Stimulated activated naive B cell treated with anti-CD40 and anti-IgM and Interleukin-4, amounts not matched to agents 10 μg/mL and 1 μg/mL and 100 μg/mL, for 72 hours (primary cell): ENCODE measurements at regions not wholly inside any gene's neighbourhood (a gene's known extent, or its start where the extent isn't known, plus 50 kb on each side); places are given as distances from the start of the nearest gene placed in this dataset.

Source experiments
- ATAC-seq, 2 donors: fragments of 150-1000 bp; cut with Tn5 transposase; replicated peaks; 2 replicates each; pipeline ENCODE4 v1.10.0; 2021; ENCODE audit warnings: moderate library complexity in 1 of 2
- DNase-seq: peaks from one replicate; pipeline ENCODE4 v3.0.0; 2021
- H3K27ac Mint-ChIP-seq: one replicate; pipeline ENCODE4 v1.8.0; 2022; ENCODE audit warnings: mild to moderate bottlenecking, mixed read lengths
- H3K27me3 Mint-ChIP-seq, 2 donors: one replicate each; pipeline ENCODE4 v1.8.0; 2022; ENCODE audit warnings: mixed read lengths in 2 of 2
- H3K36me3 Mint-ChIP-seq, 2 donors: one replicate each; pipeline ENCODE4 v1.8.0; 2022; ENCODE audit warnings: mixed read lengths in 2 of 2, mild to moderate bottlenecking in 1 of 2
- H3K4me1 Mint-ChIP-seq, 2 donors: one replicate each; pipeline ENCODE4 v1.8.0; 2022; ENCODE audit warnings: mixed read lengths in 2 of 2, mild to moderate bottlenecking in 1 of 2
- H3K4me3 Mint-ChIP-seq, 2 donors: one replicate each; pipeline ENCODE4 v1.8.0; 2022; ENCODE audit warnings: mild to moderate bottlenecking in 2 of 2, mixed read lengths in 2 of 2, moderate library complexity in 1 of 2
- H3K9me3 Mint-ChIP-seq, 2 donors: one replicate each; pipeline ENCODE4 v1.8.0; 2022; ENCODE audit warnings: mixed read lengths in 2 of 2, mild to moderate bottlenecking in 1 of 2

GRCh38 chr5:88951457-88951856, 68.5 kb upstream of the MEF2C start:
- H3K4me3 Mint-ChIP-seq = no peak overlapping the region
- H3K4me1 Mint-ChIP-seq = peaks cover 14 to 21% of the 10 kb centered on the region in 2 donors
- H3K27me3 Mint-ChIP-seq = no peaks in the 10 kb centered on the region
- peaks cover 24% of the 10 kb centered on the region in 2 donors for H3K36me3 Mint-ChIP-seq
- ATAC-seq (no peak), DNase-seq (no peak)
- peaks cover 0 to 2% of the 10 kb centered on the region in 2 donors for H3K9me3 Mint-ChIP-seq
- no peak overlapping the region for H3K27ac Mint-ChIP-seq

GRCh38 chr5:88948746-88949600, 66.0 kb upstream of the MEF2C start:
- ATAC-seq = no peak

GRCh38 chr5:88944751-88945531, 62.0 kb upstream of the MEF2C start:
- no peaks in the 10 kb centered on the region for H3K9me3 Mint-ChIP-seq
- peaks cover 14 to 27% of the 10 kb centered on the region in 2 donors for H3K4me1 Mint-ChIP-seq
- no peaks in the 10 kb centered on the region for H3K27me3 Mint-ChIP-seq
- DNase-seq (no peak), ATAC-seq (no peak)
- H3K4me3 Mint-ChIP-seq = no peak overlapping the region
- peaks cover 24 to 28% of the 10 kb centered on the region in 2 donors for H3K36me3 Mint-ChIP-seq
- no peak overlapping the region for H3K27ac Mint-ChIP-seq

More at GRCh38 chr5:88948746-88949600, 66.0 kb upstream of the MEF2C start:
- DNase-seq = no peak
- H3K4me1 Mint-ChIP-seq = peaks cover 20 to 23% of the 10 kb centered on the region in 2 donors
- no peaks in the 10 kb centered on the region for H3K9me3 Mint-ChIP-seq
- H3K36me3 Mint-ChIP-seq = peaks cover 20 to 24% of the 10 kb centered on the region in 2 donors
- no peaks in the 10 kb centered on the region for H3K27me3 Mint-ChIP-seq
- H3K27ac Mint-ChIP-seq = no peak overlapping the region
- H3K4me3 Mint-ChIP-seq = no peak overlapping the region

GRCh38 chr5:88941581-88941980, 58.6 kb upstream of the MEF2C start:
- no peak overlapping the region for H3K4me3 Mint-ChIP-seq
- H3K4me1 Mint-ChIP-seq = peaks cover 12 to 36% of the 10 kb centered on the region in 2 donors
- H3K27ac Mint-ChIP-seq = no peak overlapping the region
- H3K36me3 Mint-ChIP-seq = peaks cover 17 to 23% of the 10 kb centered on the region in 2 donors
- DNase-seq = no peak
- H3K9me3 Mint-ChIP-seq = no peaks in the 10 kb centered on the region
- no peaks in the 10 kb centered on the region for H3K27me3 Mint-ChIP-seq
- no peak for ATAC-seq

GRCh38 chr5:88940713-88941112, 57.7 kb upstream of the MEF2C start:
- ATAC-seq (peak in 1 of 2 donors; percentile 54), DNase-seq (no peak)
- H3K27me3 Mint-ChIP-seq = no peaks in the 10 kb centered on the region
- no peak overlapping the region for H3K4me3 Mint-ChIP-seq
- peaks cover 15 to 25% of the 10 kb centered on the region in 2 donors for H3K36me3 Mint-ChIP-seq
- peaks cover 12 to 34% of the 10 kb centered on the region in 2 donors for H3K4me1 Mint-ChIP-seq
- H3K27ac Mint-ChIP-seq = no peak overlapping the region
- H3K9me3 Mint-ChIP-seq = no peaks in the 10 kb centered on the region

- no peak for DNase-seq
- H3K4me3 Mint-ChIP-seq = no peak overlapping the region
- H3K4me1 Mint-ChIP-seq = peaks cover 8 to 27% of the 10 kb centered on the region in 2 donors
- H3K27ac Mint-ChIP-seq = no peak overlapping the region
- H3K36me3 Mint-ChIP-seq = peaks cover 11 to 19% of the 10 kb centered on the region in 2 donors
- H3K27me3 Mint-ChIP-seq = no peaks in the 10 kb centered on the region
- no peak for ATAC-seq
- no peaks in the 10 kb centered on the region for H3K9me3 Mint-ChIP-seq
Measured at GRCh38 chr5:88939300-88939699, 56.3 kb upstream of the MEF2C start.

GRCh38 chr5:88938488-88938887, 55.5 kb upstream of the MEF2C start:
- H3K27ac Mint-ChIP-seq = no peak overlapping the region
- DNase-seq (no peak), ATAC-seq (no peak)
- no peak overlapping the region for H3K4me3 Mint-ChIP-seq
- no peaks in the 10 kb centered on the region for H3K9me3 Mint-ChIP-seq
- H3K4me1 Mint-ChIP-seq = peaks cover 5 to 27% of the 10 kb centered on the region in 2 donors
- no peaks in the 10 kb centered on the region for H3K27me3 Mint-ChIP-seq
- H3K36me3 Mint-ChIP-seq = peaks cover 7 to 14% of the 10 kb centered on the region in 2 donors

- ATAC-seq = no peak
- Mint-ChIP-seq H3K4me1 (peaks cover 5 to 27% of the 10 kb centered on the region in 2 donors), H3K27me3 (no peaks in the 10 kb centered on the region), H3K27ac (no peak overlapping the region), H3K36me3 (peaks cover 11 to 14% of the 10 kb centered on the region in 2 donors), H3K4me3 (no peak overlapping the region), H3K9me3 (no peaks in the 10 kb centered on the region)
- DNase-seq = no peak
Measured at GRCh38 chr5:88937406-88937805, 54.4 kb upstream of the MEF2C start.

- H3K9me3 Mint-ChIP-seq = no peaks in the 10 kb centered on the region
- H3K4me1 Mint-ChIP-seq = peaks cover 3 to 14% of the 10 kb centered on the region in 2 donors
- H3K27me3 Mint-ChIP-seq = no peaks in the 10 kb centered on the region
- DNase-seq (no peak), ATAC-seq (no peak)
- no peak overlapping the region for H3K4me3 Mint-ChIP-seq
- H3K36me3 Mint-ChIP-seq = peaks cover 4 to 8% of the 10 kb centered on the region in 2 donors
- no peak overlapping the region for H3K27ac Mint-ChIP-seq
Measured at GRCh38 chr5:88934439-88934838, 51.5 kb upstream of the MEF2C start.
